Upper lobe of right lung (tissue), 1 donor: ENCODE measurements at regions not wholly inside any gene's neighbourhood (a gene's known extent, or its start where the extent isn't known, plus 50 kb on each side); places are given as distances from the start of the nearest gene placed in this dataset.
A peak's percentile ranks its signal among the peaks of the same experiment; 100 is the strongest.

ENCODE experiments used
- ATAC-seq: fragments of 200-7000 bp; cut with Tn5 transposase; one replicate; pipeline ENCODE4 v1.9.1; 2020; ENCODE audit warnings: mild to moderate bottlenecking, moderate library complexity
- DNase-seq: peaks from one replicate; pipeline ENCODE4 v3.0.0-alpha.2; 2020
- H3K27ac ChIP-seq: fragments of 200-600 bp; one replicate; pipeline ENCODE4 v1.8.0; 2022
- H3K27me3 ChIP-seq: fragments of 200-600 bp; one replicate; pipeline ENCODE4 v1.8.0; 2022; ENCODE audit warnings: mild to moderate bottlenecking
- H3K36me3 ChIP-seq: fragments of 200-600 bp; one replicate; pipeline ENCODE4 v1.8.0; 2022
- H3K4me1 ChIP-seq: fragments of 200-600 bp; one replicate; pipeline ENCODE4 v1.8.0; 2022
- H3K4me3 ChIP-seq: fragments of 200-600 bp; one replicate; pipeline ENCODE4 v1.8.0; 2022; ENCODE audit warnings: mild to moderate bottlenecking
- H3K9me3 ChIP-seq: fragments of 200-600 bp; one replicate; pipeline ENCODE4 v1.8.0; 2022
- CTCF ChIP-seq: fragments of 200-600 bp; IDR thresholded peaks from one replicate; pipeline ENCODE4 v1.8.0; 2022; ENCODE audit warnings: antibody characterized with exemption
- intact Hi-C: fragments of 100-400 bp; cut with DNase I; formaldehyde crosslinking; loops from one replicate; pipeline ENCODE4 v1.11.0; 2022
- donor health status: DM: no; HTN: yes; CAD: no; lungs with severe emphysema.

- ATAC-seq (no peak), DNase-seq (no peak)
- Histone ChIP-seq H3K4me3 (no peak overlapping the region), H3K27me3 (no peaks in the 10 kb centered on the region), H3K36me3 (no peaks in the 10 kb centered on the region), H3K27ac (no peak overlapping the region), H3K4me1 (no peaks in the 10 kb centered on the region), H3K9me3 (no peaks in the 10 kb centered on the region)
- intact Hi-C loops: no loop called here
- no peak for TF ChIP-seq CTCF
These were observed 341.6 kb downstream of the EMP1 start for GRCh38 chr12:13538136-13538535.

DNA sequence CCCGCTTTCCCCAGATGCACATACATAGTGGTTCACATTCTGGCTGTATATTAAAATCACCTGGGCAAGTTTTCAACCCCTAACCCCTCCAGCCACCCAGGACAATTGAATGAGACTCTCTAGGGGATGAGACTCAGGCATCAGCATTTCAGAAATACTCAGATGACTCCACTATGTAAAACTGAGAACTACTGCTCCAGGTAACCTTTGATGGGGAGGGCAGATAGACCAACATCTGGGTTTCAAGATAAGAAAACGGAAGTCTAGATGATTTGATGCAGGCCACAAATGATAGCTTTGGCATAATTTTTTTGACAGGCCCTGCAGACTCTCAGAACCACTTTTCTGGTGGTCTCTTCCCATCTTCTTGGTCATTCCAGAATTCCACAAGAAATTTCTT, 341.1 kb downstream of the EMP1 start:
- H3K27me3 ChIP-seq: no peaks in the 10 kb centered on the region
- H3K36me3 ChIP-seq: no peaks in the 10 kb centered on the region
- ATAC-seq (no peak), DNase-seq (no peak)
- no peak for TF ChIP-seq CTCF
- intact Hi-C loops: no loop called here
- H3K4me3 ChIP-seq: no peak overlapping the region
- no peaks in the 10 kb centered on the region for H3K9me3 ChIP-seq
- no peaks in the 10 kb centered on the region for H3K4me1 ChIP-seq
- no peak overlapping the region for H3K27ac ChIP-seq

DNA sequence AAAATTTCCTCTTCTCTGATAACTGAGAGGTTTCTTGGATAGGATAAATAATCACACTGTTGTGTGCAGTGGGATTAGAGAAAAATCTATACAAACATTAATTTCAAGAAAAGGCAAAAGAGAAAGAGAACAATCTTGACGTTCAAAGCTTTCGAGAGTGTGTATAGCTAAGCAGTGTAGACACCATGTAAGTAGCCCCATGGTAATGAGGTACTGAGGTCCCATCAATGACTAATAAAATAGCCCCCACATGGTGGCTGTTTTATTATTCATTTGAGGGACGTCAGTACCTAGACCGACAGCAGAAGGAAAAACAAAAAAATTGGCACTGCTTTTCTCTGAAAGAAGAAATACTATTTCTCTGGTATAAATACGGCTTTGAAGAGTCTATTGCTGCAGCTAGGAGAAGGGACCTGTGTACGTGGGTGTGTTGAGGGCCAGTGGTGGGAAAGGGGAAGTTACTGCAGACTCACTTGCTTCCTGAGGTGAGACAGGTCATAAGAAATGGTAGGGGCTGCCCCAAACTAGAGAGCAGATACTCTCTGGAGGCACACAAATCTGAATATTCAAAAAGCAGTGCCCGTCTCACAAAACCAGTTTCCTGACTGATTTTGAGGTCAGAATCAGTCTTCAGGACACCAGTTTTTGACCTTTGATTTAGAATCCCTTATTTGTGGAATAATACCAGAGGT, 339.8 kb downstream of the EMP1 start:
- Histone ChIP-seq H3K9me3 (no peaks in the 10 kb centered on the region), H3K36me3 (no peaks in the 10 kb centered on the region), H3K27ac (no peak overlapping the region), H3K4me1 (no peaks in the 10 kb centered on the region), H3K27me3 (no peaks in the 10 kb centered on the region), H3K4me3 (no peak overlapping the region)
- intact Hi-C loops: no loop called here
- ATAC-seq: no peak
- TF ChIP-seq CTCF: no peak
- DNase-seq: no peak

DNA sequence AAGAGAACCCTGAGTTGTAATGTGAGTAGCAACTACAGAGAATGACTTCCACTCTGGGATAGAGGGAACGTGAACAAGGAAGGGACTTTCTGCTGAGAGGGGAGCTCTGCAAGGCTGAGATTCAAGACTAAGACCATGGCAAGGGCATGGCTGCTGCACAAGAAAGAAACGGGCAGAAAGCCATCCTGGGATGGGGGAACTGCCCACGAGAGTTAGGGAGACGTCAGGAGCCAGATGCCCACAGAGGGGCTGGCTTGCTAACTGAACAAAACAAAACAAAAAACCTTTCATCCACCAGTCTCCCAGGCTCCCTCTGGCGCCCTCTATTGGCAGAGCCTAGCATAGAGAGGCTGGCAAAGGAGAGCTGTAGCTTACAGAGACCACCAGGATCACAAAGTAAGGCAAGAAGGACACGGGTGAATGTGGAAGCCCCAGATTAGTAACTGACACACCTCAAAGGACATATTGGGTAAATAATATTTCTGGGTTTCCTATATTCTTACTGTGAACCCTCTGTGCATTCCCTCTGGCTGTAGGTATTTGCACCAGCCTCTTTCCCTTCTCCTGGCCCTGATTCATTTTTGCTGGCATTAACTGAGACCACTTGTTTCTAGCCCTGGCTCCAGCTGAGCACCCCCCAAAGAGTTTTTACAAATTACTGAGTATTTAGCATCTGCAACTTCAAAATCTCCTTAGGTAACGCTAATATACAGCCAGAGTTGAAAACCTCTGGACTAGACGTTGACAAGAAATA, 338.3 kb downstream of the EMP1 start:
- no peak overlapping the region for H3K4me3 ChIP-seq
- H3K36me3 ChIP-seq: no peaks in the 10 kb centered on the region
- no peaks in the 10 kb centered on the region for H3K4me1 ChIP-seq
- ATAC-seq (peak; percentile 66), DNase-seq (peak; percentile 72)
- no peaks in the 10 kb centered on the region for H3K27me3 ChIP-seq
- H3K27ac ChIP-seq: no peak overlapping the region
- no peaks in the 10 kb centered on the region for H3K9me3 ChIP-seq
- intact Hi-C loops: no loop called here
- TF ChIP-seq CTCF: peak; percentile 86

DNA sequence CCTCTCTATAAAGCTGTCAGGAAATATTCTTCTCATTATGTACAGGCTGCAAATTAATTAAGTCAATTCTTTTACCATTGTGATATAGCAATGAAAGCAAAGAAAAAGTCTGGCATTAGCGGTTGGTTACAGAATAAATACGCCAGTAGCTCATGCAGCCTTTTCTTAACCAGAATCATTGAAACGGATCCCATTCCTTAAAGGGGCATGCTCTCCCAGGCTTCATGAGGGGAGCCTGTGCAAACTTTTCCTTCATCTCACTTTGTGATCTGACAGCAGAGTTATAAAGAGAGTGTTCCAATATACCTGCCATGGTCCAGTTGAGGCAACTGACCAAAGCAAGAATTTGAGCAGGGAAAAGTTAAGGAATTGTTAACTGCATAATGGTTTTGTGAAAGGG, 337.7 kb downstream of the EMP1 start:
- no peaks in the 10 kb centered on the region for H3K27me3 ChIP-seq
- intact Hi-C loops: no loop called here
- no peak for TF ChIP-seq CTCF
- no peak overlapping the region for H3K27ac ChIP-seq
- no peaks in the 10 kb centered on the region for H3K36me3 ChIP-seq
- H3K4me3 ChIP-seq: no peak overlapping the region
- no peaks in the 10 kb centered on the region for H3K9me3 ChIP-seq
- ATAC-seq (no peak), DNase-seq (no peak)
- H3K4me1 ChIP-seq: no peaks in the 10 kb centered on the region
